PC-3 (cell line): ENCODE measurements at regions not wholly inside any gene's neighbourhood (a gene's known extent, or its start where the extent isn't known, plus 50 kb on each side); places are given as distances from the start of the nearest gene placed in this dataset.

ENCODE experiments used
- EZH2 ChIP-seq: fragments of 300-600 bp; sonication (generic); IDR thresholded peaks from one replicate; pipeline ENCODE4 v1.6.1; 2017; ENCODE audit warnings: antibody characterized with exemption, mild to moderate bottlenecking, low read length; ENCODE audit not compliant: unreplicated experiment
- EZH2phosphoT487 ChIP-seq: fragments of 300-600 bp; sonication (generic); IDR thresholded peaks from 2 replicates; pipeline ENCODE4 v1.6.1; 2018; ENCODE audit warnings: mild to moderate bottlenecking, antibody characterized with exemption, low read length, borderline replicate concordance
- TF ChIP-seq, protein P1 (sequence below): fragments of 300-600 bp; sonication (generic); conservative IDR thresholded peaks from 2 replicates; pipeline ENCODE4 v1.5.1; 2017; ENCODE audit warnings: antibody characterized with exemption, low read depth, mild to moderate bottlenecking, low read length

DNA sequence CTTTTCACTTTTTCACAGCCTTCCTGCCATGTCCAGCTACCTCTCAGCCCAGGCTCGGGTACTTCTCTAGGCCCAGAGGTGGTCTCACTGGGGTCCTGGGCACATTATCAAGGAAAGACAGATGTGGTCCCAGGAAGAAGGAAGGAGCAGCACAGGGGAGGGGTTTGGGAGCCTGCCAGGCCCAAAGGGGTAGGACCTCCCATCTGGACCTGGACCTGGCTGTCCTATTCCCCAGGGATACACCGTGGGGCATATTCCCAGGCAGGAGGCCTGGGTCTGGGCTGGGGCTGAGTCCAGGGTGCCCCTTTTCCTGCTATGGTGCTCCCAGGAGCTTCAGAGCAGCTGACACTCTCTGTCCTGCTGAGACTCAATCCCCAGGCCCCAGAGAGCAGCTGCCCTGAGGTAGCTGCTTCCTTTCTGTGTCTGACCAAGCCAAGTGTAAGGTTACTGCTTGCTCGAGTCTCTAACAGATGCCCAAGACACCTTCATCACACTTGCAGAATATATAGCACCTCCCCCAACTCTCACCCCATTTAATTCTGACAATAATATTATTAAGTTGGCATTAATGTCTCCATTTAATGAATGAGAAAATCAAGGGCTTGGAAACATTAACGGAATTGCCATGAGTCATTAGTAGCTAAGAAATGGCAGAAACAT lies 232.0 kb downstream of the BUD13 start:
- TF ChIP-seq EZH2phosphoT487 (no peak), EZH2 (no peak)
- TF ChIP-seq, protein P1, sequence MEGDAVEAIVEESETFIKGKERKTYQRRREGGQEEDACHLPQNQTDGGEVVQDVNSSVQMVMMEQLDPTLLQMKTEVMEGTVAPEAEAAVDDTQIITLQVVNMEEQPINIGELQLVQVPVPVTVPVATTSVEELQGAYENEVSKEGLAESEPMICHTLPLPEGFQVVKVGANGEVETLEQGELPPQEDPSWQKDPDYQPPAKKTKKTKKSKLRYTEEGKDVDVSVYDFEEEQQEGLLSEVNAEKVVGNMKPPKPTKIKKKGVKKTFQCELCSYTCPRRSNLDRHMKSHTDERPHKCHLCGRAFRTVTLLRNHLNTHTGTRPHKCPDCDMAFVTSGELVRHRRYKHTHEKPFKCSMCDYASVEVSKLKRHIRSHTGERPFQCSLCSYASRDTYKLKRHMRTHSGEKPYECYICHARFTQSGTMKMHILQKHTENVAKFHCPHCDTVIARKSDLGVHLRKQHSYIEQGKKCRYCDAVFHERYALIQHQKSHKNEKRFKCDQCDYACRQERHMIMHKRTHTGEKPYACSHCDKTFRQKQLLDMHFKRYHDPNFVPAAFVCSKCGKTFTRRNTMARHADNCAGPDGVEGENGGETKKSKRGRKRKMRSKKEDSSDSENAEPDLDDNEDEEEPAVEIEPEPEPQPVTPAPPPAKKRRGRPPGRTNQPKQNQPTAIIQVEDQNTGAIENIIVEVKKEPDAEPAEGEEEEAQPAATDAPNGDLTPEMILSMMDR, result no peak
